SH-SY5Y (cell line): ENCODE measurements at regions not wholly inside any gene's neighbourhood (a gene's known extent, or its start where the extent isn't known, plus 50 kb on each side); places are given as distances from the start of the nearest gene placed in this dataset.

Source experiments
- GATA2 ChIP-seq: IDR thresholded peaks from 2 replicates; pipeline ENCODE4 v1.6.1; 2011; ENCODE audit warnings: mild to moderate bottlenecking, low read depth, low read length
- GATA3 ChIP-seq: IDR thresholded peaks from 2 replicates; pipeline ENCODE4 v1.6.1; 2011; ENCODE audit warnings: low read depth, mild to moderate bottlenecking, low read length, moderate library complexity

DNA sequence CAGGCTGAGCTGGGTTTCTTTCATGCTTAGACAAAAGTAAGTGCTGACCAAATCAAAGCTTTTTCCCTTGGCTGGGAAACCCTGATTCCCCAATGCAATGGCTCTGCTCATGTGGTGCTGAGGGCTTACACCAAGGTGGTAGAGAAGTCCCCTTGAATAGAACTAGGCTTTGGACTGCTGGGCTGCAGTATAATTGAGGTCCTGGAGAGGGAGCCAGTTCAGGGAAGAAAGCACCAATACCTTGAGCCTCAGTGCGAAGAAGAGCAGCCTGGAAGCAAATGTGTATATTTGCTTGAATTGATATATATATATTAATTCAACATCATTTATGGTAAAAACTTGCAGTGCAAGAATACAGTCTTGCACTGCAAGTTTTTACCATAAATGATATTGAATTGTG, 391.1 kb downstream of the RPS24 start:
- TF ChIP-seq GATA3 (no peak), GATA2 (no peak)
